Thyroid gland (tissue), 4 donors: ENCODE measurements at regions not wholly inside any gene's neighbourhood (a gene's known extent, or its start where the extent isn't known, plus 50 kb on each side); places are given as distances from the start of the nearest gene placed in this dataset.

Experiments used
- DNase-seq, 2 donors: peaks; one replicate each; pipeline ENCODE4 v3.0.0-alpha.2; 2019
- H3K27ac ChIP-seq, 3 donors: fragments of 200-600 bp; sonication (generic); 1 replicate in 2 of 3; 2 replicates in 1 of 3; pipeline ENCODE4 v1.5.1; 2016 to 2019; ENCODE audit warnings: mild to moderate bottlenecking in 1 of 3, moderate library complexity in 1 of 3
- H3K27me3 ChIP-seq: fragments of 200-600 bp; sonication (generic); one replicate; pipeline ENCODE4 v1.5.1; 2019
- H3K36me3 ChIP-seq, 2 donors: fragments of 200-600 bp; sonication (generic); one replicate each; pipeline ENCODE4 v1.5.1; 2016 to 2019
- H3K4me1 ChIP-seq, 2 donors: fragments of 200-600 bp; sonication (generic); one replicate each; pipeline ENCODE4 v1.5.1; 2017 to 2019
- H3K4me3 ChIP-seq, 3 donors: fragments of 200-600 bp; sonication (generic); replicated peaks in 1 of 3; 1 replicate in 2 of 3; 2 replicates in 1 of 3; pipeline ENCODE4 v1.5.1; 2016; ENCODE audit warnings: mild to moderate bottlenecking in 1 of 3
- H3K9me3 ChIP-seq: fragments of 200-600 bp; sonication (generic); one replicate; pipeline ENCODE4 v1.5.1; 2017
- POLR2A ChIP-seq, 2 donors: fragments of 450-650 bp; IDR thresholded peaks; one replicate each; pipeline ENCODE4 v1.6.1; 2017; ENCODE audit warnings: antibody characterized with exemption in 2 of 2, mild to moderate bottlenecking in 2 of 2, moderate library complexity in 1 of 2
- WGBS, 2 donors: methylation state at CpG; one replicate each; pipeline ENCODE4 v1.1.5; 2017; 5-methylcytosine and 5-hydroxymethylcytosine counted together
- intact Hi-C: fragments of 100-400 bp; cut with DNase I; formaldehyde crosslinking; loops from one replicate; pipeline ENCODE4 v1.15.1; 2023
- TF ChIP-seq, protein P1 (sequence below), 6 experiments: fragments of 200-600 bp in 3 of 6; fragments of 450-650 bp in 3 of 6; sonication (generic) in 3 of 6; IDR thresholded peaks; one replicate each; pipeline ENCODE4 v1.5.1; 2016 to 2019; ENCODE audit warnings: antibody characterized with exemption in 6 of 6, mild to moderate bottlenecking in 2 of 6, inconsistent platforms in 1 of 6, moderate library complexity in 1 of 6

- WGBS, 2 donors, result 78 to 82% methylated on average over 3 of the region's 3 CpGs
- no peaks in the 10 kb centered on the region for H3K4me1 ChIP-seq
- no peak overlapping the region for H3K27ac ChIP-seq
- intact Hi-C loops, result no loop called here
- no peaks in the 10 kb centered on the region for H3K9me3 ChIP-seq
- H3K4me3 ChIP-seq, result no peak overlapping the region
- H3K36me3 ChIP-seq, result no peaks in the 10 kb centered on the region
- H3K27me3 ChIP-seq, result no peaks in the 10 kb centered on the region
- no peak for DNase-seq
- TF ChIP-seq, protein P1, sequence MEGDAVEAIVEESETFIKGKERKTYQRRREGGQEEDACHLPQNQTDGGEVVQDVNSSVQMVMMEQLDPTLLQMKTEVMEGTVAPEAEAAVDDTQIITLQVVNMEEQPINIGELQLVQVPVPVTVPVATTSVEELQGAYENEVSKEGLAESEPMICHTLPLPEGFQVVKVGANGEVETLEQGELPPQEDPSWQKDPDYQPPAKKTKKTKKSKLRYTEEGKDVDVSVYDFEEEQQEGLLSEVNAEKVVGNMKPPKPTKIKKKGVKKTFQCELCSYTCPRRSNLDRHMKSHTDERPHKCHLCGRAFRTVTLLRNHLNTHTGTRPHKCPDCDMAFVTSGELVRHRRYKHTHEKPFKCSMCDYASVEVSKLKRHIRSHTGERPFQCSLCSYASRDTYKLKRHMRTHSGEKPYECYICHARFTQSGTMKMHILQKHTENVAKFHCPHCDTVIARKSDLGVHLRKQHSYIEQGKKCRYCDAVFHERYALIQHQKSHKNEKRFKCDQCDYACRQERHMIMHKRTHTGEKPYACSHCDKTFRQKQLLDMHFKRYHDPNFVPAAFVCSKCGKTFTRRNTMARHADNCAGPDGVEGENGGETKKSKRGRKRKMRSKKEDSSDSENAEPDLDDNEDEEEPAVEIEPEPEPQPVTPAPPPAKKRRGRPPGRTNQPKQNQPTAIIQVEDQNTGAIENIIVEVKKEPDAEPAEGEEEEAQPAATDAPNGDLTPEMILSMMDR (IDR thresholded peaks at IDR 0.05), result no peak
Observed at GRCh38 chr3:115380883-115381572, 233.9 kb upstream of the ZBTB20 start.

GRCh38 chr3:115381573-115381912 lies 234.5 kb upstream of the ZBTB20 start:
- TF ChIP-seq, protein P1 (IDR thresholded peaks at IDR 0.05), result no peak
- no peak for TF ChIP-seq POLR2A (IDR thresholded peaks at IDR 0.05)
- intact Hi-C loops, result no loop called here
- no peaks in the 10 kb centered on the region for H3K9me3 ChIP-seq
- H3K27ac ChIP-seq, result no peak overlapping the region
- DNase-seq, result no peak
- 62 to 67% methylated on average over 5 of the region's 5 CpGs for WGBS, 2 donors
- no peaks in the 10 kb centered on the region for H3K27me3 ChIP-seq
- H3K36me3 ChIP-seq, result no peaks in the 10 kb centered on the region
- no peaks in the 10 kb centered on the region for H3K4me1 ChIP-seq
- no peak overlapping the region for H3K4me3 ChIP-seq

DNA sequence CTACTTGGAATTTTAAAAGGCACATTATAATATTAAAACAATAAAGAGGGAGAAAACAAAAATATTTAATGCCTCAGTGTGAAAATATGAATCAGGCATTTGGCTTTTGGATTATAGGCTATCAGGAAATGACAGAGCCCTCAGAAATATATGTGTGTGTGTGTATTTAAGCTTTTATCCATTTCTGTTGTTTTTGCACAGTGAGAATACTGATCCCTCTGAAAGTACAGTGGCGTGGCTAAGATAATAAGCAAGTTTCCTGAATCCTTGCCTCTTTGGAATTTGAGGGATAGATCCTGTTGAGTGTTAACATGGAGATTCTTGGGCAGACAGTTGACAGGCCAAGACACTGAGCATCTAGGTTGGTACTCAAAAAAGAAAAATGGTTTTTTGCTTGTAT lies 234.8 kb upstream of the ZBTB20 start:
- H3K4me1 ChIP-seq, result no peaks in the 10 kb centered on the region
- intact Hi-C loops, result no loop called here
- H3K36me3 ChIP-seq, result no peaks in the 10 kb centered on the region
- H3K4me3 ChIP-seq, result no peak overlapping the region
- no peak for DNase-seq
- H3K27me3 ChIP-seq, result no peaks in the 10 kb centered on the region
- WGBS, 2 donors, result 57 to 69% methylated on average over 1 of the region's 1 CpG
- no peak overlapping the region for H3K27ac ChIP-seq
- TF ChIP-seq POLR2A (IDR thresholded peaks at IDR 0.05), result no peak
- TF ChIP-seq, protein P1 (IDR thresholded peaks at IDR 0.05), result no peak
- no peaks in the 10 kb centered on the region for H3K9me3 ChIP-seq

DNA sequence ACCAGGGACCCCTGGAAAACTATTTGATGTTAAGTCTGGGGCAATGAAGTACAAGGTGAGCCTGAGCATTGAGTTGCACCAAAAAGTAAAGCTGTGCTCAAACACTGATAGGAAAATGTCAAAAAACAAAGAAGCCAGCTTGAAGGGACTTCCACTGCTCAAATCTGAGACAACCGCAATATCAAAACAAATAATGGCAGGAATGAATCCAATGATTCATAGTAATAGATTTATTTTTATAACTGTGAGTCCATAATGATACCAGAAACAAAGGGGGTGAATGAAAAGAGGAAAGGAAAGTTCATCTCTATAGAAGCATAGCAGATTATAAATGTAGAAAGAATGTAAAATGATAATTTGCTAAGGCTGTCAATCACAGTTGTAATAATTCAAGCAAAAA lies 237.3 kb upstream of the ZBTB20 start:
- H3K27ac ChIP-seq, result no peak overlapping the region
- no peak for DNase-seq
- WGBS, 2 donors, result 93 to 98% methylated on average over 1 of the region's 1 CpG
- no peaks in the 10 kb centered on the region for H3K27me3 ChIP-seq
- H3K4me1 ChIP-seq, result no peaks in the 10 kb centered on the region
- H3K4me3 ChIP-seq, result no peak overlapping the region
- TF ChIP-seq, protein P1 (IDR thresholded peaks at IDR 0.05), result no peak
- TF ChIP-seq POLR2A (IDR thresholded peaks at IDR 0.05), result no peak
- intact Hi-C loops, result no loop called here
- H3K9me3 ChIP-seq, result no peaks in the 10 kb centered on the region
- no peaks in the 10 kb centered on the region for H3K36me3 ChIP-seq

DNA sequence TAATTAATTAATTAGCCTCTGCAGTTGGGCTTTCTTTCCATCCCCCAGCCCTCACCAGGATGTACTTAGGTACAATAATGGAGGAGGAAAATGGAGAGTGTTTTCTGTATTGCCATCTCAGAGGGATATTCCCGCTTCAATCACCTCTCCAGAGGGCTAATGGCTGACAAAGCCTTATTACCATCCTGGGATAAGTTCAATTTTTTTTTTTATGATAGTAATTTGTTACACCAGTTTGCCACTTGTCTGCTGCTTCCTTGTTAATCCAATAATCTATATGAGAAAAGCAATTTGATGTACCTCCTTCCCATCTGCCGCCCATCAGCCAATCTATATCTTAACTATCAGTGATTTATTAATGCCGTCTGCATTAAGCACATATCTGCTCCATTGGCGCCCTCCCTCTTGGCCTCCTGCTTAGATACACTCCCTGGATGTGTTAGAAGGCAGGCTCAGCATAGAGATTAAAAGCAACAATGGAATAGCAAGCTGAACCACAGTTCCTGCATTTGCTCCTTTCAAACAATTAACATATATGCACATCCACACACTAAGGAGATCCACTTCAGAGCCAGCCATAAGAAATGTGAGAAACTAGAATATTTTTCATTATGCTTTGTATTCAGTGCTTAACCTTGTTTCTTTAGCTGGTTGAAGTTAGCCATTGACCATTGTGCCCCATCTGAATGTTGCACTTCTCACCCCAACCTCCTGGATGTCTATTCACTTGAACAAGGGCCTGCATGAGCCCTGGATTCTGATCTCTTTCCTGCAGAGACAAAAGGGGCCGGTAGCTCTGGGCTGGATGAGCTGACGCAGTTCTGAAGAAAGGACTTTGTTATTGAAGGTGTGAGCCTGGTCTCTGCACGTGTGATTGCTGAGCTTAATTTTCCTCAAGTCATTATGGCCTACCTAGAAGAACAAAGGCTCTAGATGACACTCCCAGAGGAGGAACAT lies 237.3 kb upstream of the GAP43 start:
- Histone ChIP-seq H3K27ac (no peak overlapping the region), H3K9me3 (no peaks in the 10 kb centered on the region), H3K36me3 (no peaks in the 10 kb centered on the region), H3K27me3 (no peaks in the 10 kb centered on the region), H3K4me3 (no peak overlapping the region), H3K4me1 (no peaks in the 10 kb centered on the region)
- intact Hi-C loops, result no loop called here
- TF ChIP-seq, protein P1 (IDR thresholded peaks at IDR 0.05), result no peak
- no peak for TF ChIP-seq POLR2A (IDR thresholded peaks at IDR 0.05)
- WGBS, 2 donors, result 92% methylated on average over 7 of the region's 7 CpGs
- DNase-seq, result no peak
